ENCODE measurements at regions not wholly inside any gene's neighbourhood (a gene's known extent, or its start where the extent isn't known, plus 50 kb on each side); places are given as distances from the start of the nearest gene placed in this dataset.

GRCh38 chr14:26897196-26897595, 299.4 kb upstream of the NOVA1 start:
- Histone ChIP-seq H2AK5ac (ENCODE audit: low read depth, low read length) (no peak overlapping the region), H2BK120ac (ENCODE audit: low read depth, low read length) (no peak overlapping the region), H3K36me3 (replicated peaks in 1 of 2; ENCODE audit: control insufficient read depth in 2 of 2, insufficient read depth in 2 of 2, low read length in 2 of 2) (no peaks in the 10 kb centered on the region), H3K4ac (ENCODE audit: low read length) (no peak overlapping the region), H2BK15ac (ENCODE audit: low read length) (no peak overlapping the region), H3K18ac (ENCODE audit: low read length) (no peak overlapping the region), H4K8ac (ENCODE audit: low read depth, low read length) (no peak overlapping the region), H3K79me1 (ENCODE audit: low read depth, low read length) (no peaks in the 10 kb centered on the region), H2BK12ac (ENCODE audit: low read length) (no peak overlapping the region), H4K91ac (ENCODE audit: low read depth, low read length, poor library complexity) (no peak overlapping the region), H3K9ac (ENCODE audit: low read depth, low read length, poor library complexity) (no peak overlapping the region), H3K23ac (ENCODE audit: low read depth, low read length, poor library complexity) (no peak overlapping the region), H3K4me1 (ENCODE audit: control insufficient read depth in 2 of 2, insufficient read depth in 1 of 2, low read depth in 1 of 2, low read length in 2 of 2) (no peaks in the 10 kb centered on the region), H3K27me3 (ENCODE audit: control insufficient read depth in 3 of 3, insufficient read depth in 3 of 3, low read depth in 1 of 3, low read length in 3 of 3) (no peaks in the 10 kb centered on the region), H3K4me3 (ENCODE audit: low read length in 2 of 2) (no peak overlapping the region), H2AFZ (ENCODE audit: low read length) (peak overlapping the region; percentile 60), H3K27ac (replicated peaks; ENCODE audit: low read length) (no peak overlapping the region), H3K14ac (ENCODE audit: low read length) (no peak overlapping the region), H2BK5ac (ENCODE audit: low read length) (no peak overlapping the region), H3K4me2 (ENCODE audit: insufficient read depth, low read length, poor library complexity, severe bottlenecking) (no peak overlapping the region), H3K9me3 (replicated peaks in 1 of 2; ENCODE audit: control insufficient read depth in 2 of 2, insufficient read depth in 1 of 2, low read depth in 1 of 2, low read length in 2 of 2) (peaks cover 2 to 6% of the 10 kb centered on the region in 2 donors)
- DNase-seq (ENCODE audit: low spot score): no peak

GRCh38 chr14:26905229-26905628, 307.4 kb upstream of the NOVA1 start:
- Histone ChIP-seq H2AK5ac (ENCODE audit: low read depth, low read length) (no peak overlapping the region), H3K4me3 (ENCODE audit: low read length in 2 of 2) (no peak overlapping the region), H2AFZ (ENCODE audit: low read length) (no peak overlapping the region), H3K27me3 (ENCODE audit: control insufficient read depth in 3 of 3, insufficient read depth in 3 of 3, low read depth in 1 of 3, low read length in 3 of 3) (no peaks in the 10 kb centered on the region), H2BK12ac (ENCODE audit: low read length) (no peak overlapping the region), H3K4ac (ENCODE audit: low read length) (no peak overlapping the region), H4K8ac (ENCODE audit: low read depth, low read length) (no peak overlapping the region), H3K18ac (ENCODE audit: low read length) (no peak overlapping the region), H2BK5ac (ENCODE audit: low read length) (no peak overlapping the region), H3K9me3 (replicated peaks in 1 of 2; ENCODE audit: control insufficient read depth in 2 of 2, insufficient read depth in 1 of 2, low read depth in 1 of 2, low read length in 2 of 2) (peaks cover 0 to 4% of the 10 kb centered on the region in 2 donors), H3K27ac (replicated peaks; ENCODE audit: low read length) (no peak overlapping the region), H2BK15ac (ENCODE audit: low read length) (no peak overlapping the region), H3K79me1 (ENCODE audit: low read depth, low read length) (no peaks in the 10 kb centered on the region), H3K4me2 (ENCODE audit: insufficient read depth, low read length, poor library complexity, severe bottlenecking) (no peak overlapping the region), H3K4me1 (ENCODE audit: control insufficient read depth in 2 of 2, insufficient read depth in 1 of 2, low read depth in 1 of 2, low read length in 2 of 2) (no peaks in the 10 kb centered on the region), H4K91ac (ENCODE audit: low read depth, low read length, poor library complexity) (no peak overlapping the region), H3K23ac (ENCODE audit: low read depth, low read length, poor library complexity) (no peak overlapping the region), H2BK120ac (ENCODE audit: low read depth, low read length) (no peak overlapping the region), H3K36me3 (replicated peaks in 1 of 2; ENCODE audit: control insufficient read depth in 2 of 2, insufficient read depth in 2 of 2, low read length in 2 of 2) (no peaks in the 10 kb centered on the region), H3K9ac (ENCODE audit: low read depth, low read length, poor library complexity) (no peak overlapping the region), H3K14ac (ENCODE audit: low read length) (no peak overlapping the region)
- no peak for DNase-seq (ENCODE audit: low spot score)
- WGBS, 2 donors (ENCODE audit: extremely low coverage in 2 of 2, insufficient read length in 2 of 2, insufficient replicate concordance in 1 of 2): no CpG with 5 or more reads among the region's 3 CpGs

GRCh38 chr14:26913786-26914185, 316.0 kb upstream of the NOVA1 start:
- no peak overlapping the region for H4K91ac ChIP-seq (ENCODE audit: low read depth, low read length, poor library complexity)
- H3K14ac ChIP-seq (ENCODE audit: low read length): no peak overlapping the region
- H3K27ac ChIP-seq (replicated peaks; ENCODE audit: low read length): no peak overlapping the region
- no peak overlapping the region for H3K18ac ChIP-seq (ENCODE audit: low read length)
- H3K9me3 ChIP-seq (replicated peaks in 1 of 2; ENCODE audit: control insufficient read depth in 2 of 2, insufficient read depth in 1 of 2, low read depth in 1 of 2, low read length in 2 of 2): no peaks in the 10 kb centered on the region
- H4K8ac ChIP-seq (ENCODE audit: low read depth, low read length): no peak overlapping the region
- H3K27me3 ChIP-seq (ENCODE audit: control insufficient read depth in 3 of 3, insufficient read depth in 3 of 3, low read depth in 1 of 3, low read length in 3 of 3): no peaks in the 10 kb centered on the region
- H2BK120ac ChIP-seq (ENCODE audit: low read depth, low read length): no peak overlapping the region
- no peak overlapping the region for H2BK12ac ChIP-seq (ENCODE audit: low read length)
- H3K36me3 ChIP-seq (replicated peaks in 1 of 2; ENCODE audit: control insufficient read depth in 2 of 2, insufficient read depth in 2 of 2, low read length in 2 of 2): no peaks in the 10 kb centered on the region
- H3K9ac ChIP-seq (ENCODE audit: low read depth, low read length, poor library complexity): no peak overlapping the region
- no peak overlapping the region for H3K4me3 ChIP-seq (ENCODE audit: low read length in 2 of 2)
- no peak overlapping the region for H2AFZ ChIP-seq (ENCODE audit: low read length)
- H3K4me2 ChIP-seq (ENCODE audit: insufficient read depth, low read length, poor library complexity, severe bottlenecking): no peak overlapping the region
- H2BK15ac ChIP-seq (ENCODE audit: low read length): no peak overlapping the region
- DNase-seq (ENCODE audit: low spot score): no peak
- no peaks in the 10 kb centered on the region for H3K79me1 ChIP-seq (ENCODE audit: low read depth, low read length)
- no peaks in the 10 kb centered on the region for H3K4me1 ChIP-seq (ENCODE audit: control insufficient read depth in 2 of 2, insufficient read depth in 1 of 2, low read depth in 1 of 2, low read length in 2 of 2)
- H3K4ac ChIP-seq (ENCODE audit: low read length): no peak overlapping the region
- H2AK5ac ChIP-seq (ENCODE audit: low read depth, low read length): no peak overlapping the region
- no peak overlapping the region for H2BK5ac ChIP-seq (ENCODE audit: low read length)
- H3K23ac ChIP-seq (ENCODE audit: low read depth, low read length, poor library complexity): no peak overlapping the region

- Histone ChIP-seq H3K4me2 (ENCODE audit: insufficient read depth, low read length, poor library complexity, severe bottlenecking) (no peak overlapping the region), H3K36me3 (replicated peaks in 1 of 2; ENCODE audit: control insufficient read depth in 2 of 2, insufficient read depth in 2 of 2, low read length in 2 of 2) (no peaks in the 10 kb centered on the region), H3K27me3 (ENCODE audit: control insufficient read depth in 3 of 3, insufficient read depth in 3 of 3, low read depth in 1 of 3, low read length in 3 of 3) (no peaks in the 10 kb centered on the region), H3K79me1 (ENCODE audit: low read depth, low read length) (no peaks in the 10 kb centered on the region), H3K14ac (ENCODE audit: low read length) (no peak overlapping the region), H2AK5ac (ENCODE audit: low read depth, low read length) (no peak overlapping the region), H3K4me1 (ENCODE audit: control insufficient read depth in 2 of 2, insufficient read depth in 1 of 2, low read depth in 1 of 2, low read length in 2 of 2) (no peaks in the 10 kb centered on the region), H3K9ac (ENCODE audit: low read depth, low read length, poor library complexity) (no peak overlapping the region), H3K4ac (ENCODE audit: low read length) (no peak overlapping the region), H4K8ac (ENCODE audit: low read depth, low read length) (no peak overlapping the region), H2AFZ (ENCODE audit: low read length) (no peak overlapping the region), H3K9me3 (replicated peaks in 1 of 2; ENCODE audit: control insufficient read depth in 2 of 2, insufficient read depth in 1 of 2, low read depth in 1 of 2, low read length in 2 of 2) (no peaks in the 10 kb centered on the region), H2BK5ac (ENCODE audit: low read length) (no peak overlapping the region), H3K18ac (ENCODE audit: low read length) (no peak overlapping the region), H3K27ac (replicated peaks; ENCODE audit: low read length) (no peak overlapping the region), H3K23ac (ENCODE audit: low read depth, low read length, poor library complexity) (no peak overlapping the region), H3K4me3 (ENCODE audit: low read length in 2 of 2) (no peak overlapping the region), H2BK120ac (ENCODE audit: low read depth, low read length) (no peak overlapping the region), H4K91ac (ENCODE audit: low read depth, low read length, poor library complexity) (no peak overlapping the region), H2BK12ac (ENCODE audit: low read length) (no peak overlapping the region), H2BK15ac (ENCODE audit: low read length) (no peak overlapping the region)
- no peak for DNase-seq (ENCODE audit: low spot score)
- WGBS, 2 donors (ENCODE audit: extremely low coverage in 2 of 2, insufficient read length in 2 of 2, insufficient replicate concordance in 1 of 2): no CpG with 5 or more reads among the region's 1 CpG
Observed at GRCh38 chr14:26917086-26917485, 319.3 kb upstream of the NOVA1 start.

All from neuronal stem cell (in vitro differentiated cells).